G401 (cell line): ENCODE measurements at regions not wholly inside any gene's neighbourhood (a gene's known extent, or its start where the extent isn't known, plus 50 kb on each side); places are given as distances from the start of the nearest gene placed in this dataset.
A peak's percentile ranks its signal among the peaks of the same experiment; 100 is the strongest.
"Not testable (repeated sequence)": the region's sequence is repeated elsewhere in the genome, so short reads cannot be mapped to it uniquely, and the experiment has no call there.

Experiments used
- DNase-seq: peaks from one replicate; pipeline ENCODE4 v3.0.0-alpha.2; 2015; ENCODE audit warnings: low spot score
- in situ Hi-C: cut with HindIII; loops from 2 replicates; pipeline ENCODE4 v1.10.0; 2016; ENCODE audit warnings: low sequenced_read_pairs, mixed read lengths

DNA sequence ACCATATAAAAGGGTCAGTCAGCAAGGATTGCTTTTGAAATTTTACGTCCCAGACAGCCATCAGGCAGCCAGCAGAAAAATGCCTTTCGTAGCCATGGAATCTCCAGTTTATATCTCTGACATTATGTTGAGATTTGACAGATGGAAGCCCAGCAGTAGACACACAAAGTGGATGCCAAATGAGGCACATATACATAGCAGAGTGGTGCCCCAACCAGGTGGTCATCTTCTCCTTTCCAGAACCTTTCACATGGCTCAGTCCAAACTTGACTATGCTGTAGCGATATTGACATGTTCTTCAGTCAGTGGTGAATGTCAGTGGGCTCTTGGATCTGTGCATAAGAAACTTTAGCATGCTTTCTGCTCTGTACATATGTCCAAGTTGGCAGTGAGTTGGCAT is 123.3 kb upstream of the GBE1 start:
- in situ Hi-C loops = no loop called here

DNA sequence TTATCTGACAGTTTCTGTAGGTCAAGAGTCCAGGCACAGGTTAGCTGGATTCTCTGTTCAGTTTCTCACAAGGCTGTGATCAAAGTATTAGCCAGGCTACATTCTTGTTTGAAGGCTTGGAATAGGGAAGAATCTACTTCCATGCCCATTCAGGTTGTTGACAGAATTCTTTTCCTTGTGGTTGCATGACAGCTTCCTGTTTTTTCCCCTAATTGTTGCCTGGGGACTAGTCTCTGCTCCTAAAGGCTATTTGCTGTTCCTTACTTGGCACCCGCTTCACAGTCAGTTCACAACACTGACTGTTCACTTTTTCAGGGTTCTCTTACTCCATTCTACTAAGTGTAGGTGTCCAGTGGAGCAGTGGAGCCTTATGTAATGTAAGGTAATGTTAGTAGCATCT is 115.4 kb upstream of the GBE1 start:
- DNase-seq = no peak
- in situ Hi-C loops = no loop called here

More for the DNA sequence above, 123.3 kb upstream of the GBE1 start:
- peak; percentile 62 for DNase-seq

DNA sequence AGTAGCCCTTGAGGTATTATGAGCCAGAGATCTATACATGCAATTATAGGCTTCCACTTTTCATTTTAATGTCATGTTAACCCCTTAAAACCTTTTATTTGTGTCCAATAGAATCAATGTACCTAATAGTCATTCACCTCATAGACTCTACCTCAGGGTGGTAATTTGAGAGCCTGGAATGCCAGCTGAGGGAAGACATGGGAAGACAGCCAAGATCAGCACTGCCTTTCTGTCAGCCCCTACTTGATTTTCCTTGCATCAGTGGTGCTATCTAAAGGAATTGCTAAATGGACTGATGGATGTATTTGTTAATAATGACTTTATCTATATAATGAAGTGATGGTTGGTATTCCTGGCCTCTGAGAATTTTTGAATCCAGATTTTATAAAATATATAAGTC is 113.3 kb upstream of the GBE1 start:
- DNase-seq = no peak

DNA sequence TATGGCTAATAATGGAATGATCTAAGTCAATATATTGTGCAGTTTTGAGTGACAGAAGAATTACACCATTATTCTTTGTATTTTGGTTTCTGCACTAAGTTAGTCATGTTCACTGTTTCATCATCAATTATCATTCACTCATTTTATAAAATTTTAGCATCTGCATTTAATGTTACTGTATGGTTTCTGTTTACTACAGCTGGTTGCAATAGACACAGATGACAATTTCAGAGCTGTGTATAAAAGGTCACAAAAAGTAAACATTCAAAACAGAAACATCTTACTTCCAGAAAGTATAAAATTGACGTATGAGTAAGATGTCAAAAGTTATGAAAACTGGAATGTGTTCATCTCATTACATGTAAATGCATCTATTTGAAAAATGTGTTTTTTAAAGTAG is 111.1 kb upstream of the GBE1 start:
- DNase-seq = no peak
- in situ Hi-C loops = no loop called here

More for the DNA sequence above, 113.3 kb upstream of the GBE1 start:
- in situ Hi-C loops = no loop called here

DNA sequence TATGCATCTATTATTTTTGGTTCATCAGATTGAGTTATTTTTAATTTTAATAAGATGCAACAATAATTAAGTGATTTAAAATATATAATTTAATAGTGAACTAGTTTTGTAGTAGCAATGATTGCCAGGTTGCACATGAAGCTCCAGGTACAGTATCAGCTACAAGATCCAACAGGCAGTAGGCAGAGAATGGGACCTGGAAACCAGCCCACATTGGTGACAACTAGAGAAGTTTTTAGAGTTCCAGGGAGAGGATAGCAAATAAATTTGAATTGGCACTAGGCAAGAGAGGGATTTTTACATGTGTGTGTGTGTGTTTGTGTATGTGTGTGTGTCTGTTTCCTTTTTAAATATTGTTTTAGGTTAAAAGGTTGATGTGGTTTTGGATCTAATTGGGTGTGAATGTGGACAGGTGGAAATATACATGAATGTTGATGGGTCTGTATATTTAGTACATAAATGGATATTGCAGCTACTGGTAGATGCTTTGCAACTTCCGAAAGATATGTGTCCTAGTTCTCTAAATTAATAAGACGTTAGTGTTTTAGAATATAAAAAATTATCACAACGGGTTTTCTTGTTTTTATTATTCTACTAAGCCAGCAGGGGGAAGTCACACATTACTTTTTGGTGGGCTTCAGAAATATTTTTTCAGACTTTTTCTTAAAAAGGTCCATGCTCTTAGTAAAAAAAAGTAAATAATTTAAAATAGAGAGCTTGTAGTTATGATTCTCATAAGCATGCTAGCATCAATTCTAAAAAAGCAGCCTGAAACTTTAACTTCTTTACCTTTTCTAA is 110.1 kb upstream of the GBE1 start:
- in situ Hi-C loops = no loop called here
- DNase-seq = no peak

DNA sequence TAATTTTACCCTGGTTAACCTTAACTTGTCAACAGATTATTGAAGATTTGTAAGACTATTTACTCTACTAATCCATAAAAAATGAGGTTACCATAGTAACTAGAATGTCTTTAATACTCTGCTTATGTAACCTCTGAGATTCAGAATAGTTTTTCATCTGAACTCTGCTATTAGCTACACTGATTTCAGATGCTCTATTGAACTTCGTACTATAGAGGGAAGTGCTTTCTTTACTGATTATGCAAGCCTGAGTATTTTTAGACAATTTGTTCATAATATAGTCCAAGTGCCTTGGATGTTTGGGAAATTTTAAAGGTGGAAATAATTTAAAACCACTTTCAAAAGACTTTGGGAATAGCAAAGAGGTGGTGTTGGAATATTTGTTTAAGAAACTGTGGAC is 107.9 kb upstream of the GBE1 start:
- in situ Hi-C loops = no loop called here
- DNase-seq = no peak

DNA sequence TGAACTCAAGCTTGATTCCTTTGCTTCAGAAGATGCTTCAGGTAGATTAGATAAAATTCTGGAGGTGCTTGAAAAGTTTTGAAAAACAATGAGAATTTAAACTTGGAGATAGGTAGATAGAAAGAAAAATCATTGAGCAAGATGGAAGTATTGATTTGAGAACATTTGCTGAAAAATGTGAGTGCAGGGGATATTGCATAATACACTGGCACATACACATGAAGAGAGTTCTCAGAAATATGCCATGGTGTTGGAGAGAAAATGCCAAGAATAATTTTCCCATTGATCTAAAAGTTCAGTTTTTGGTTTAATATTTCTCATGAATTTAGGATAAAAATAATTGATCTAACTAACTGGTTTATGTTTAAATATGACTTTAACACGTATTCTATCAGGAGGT is 107.2 kb upstream of the GBE1 start:
- no peak for DNase-seq
- in situ Hi-C loops = no loop called here

DNA sequence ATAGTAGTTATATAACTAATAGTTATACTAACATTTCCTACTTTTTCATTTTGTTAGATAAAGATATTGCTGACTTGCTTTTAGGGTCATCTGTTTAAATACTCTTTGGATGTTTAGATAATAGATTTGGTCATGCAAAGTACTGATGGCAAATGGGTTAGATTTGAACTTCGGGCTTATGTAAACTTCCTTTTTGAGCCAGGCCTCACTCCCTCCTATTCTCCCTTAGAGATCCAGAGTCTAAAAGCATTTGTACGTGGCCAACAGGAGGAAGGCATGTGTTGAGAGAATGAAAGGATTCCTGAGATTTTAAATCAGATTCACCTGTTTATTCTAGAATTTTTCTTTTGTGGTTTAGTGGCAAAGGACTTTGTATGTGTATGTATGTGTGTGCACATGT is 106.4 kb upstream of the GBE1 start:
- in situ Hi-C loops = no loop called here
- no peak for DNase-seq

DNA sequence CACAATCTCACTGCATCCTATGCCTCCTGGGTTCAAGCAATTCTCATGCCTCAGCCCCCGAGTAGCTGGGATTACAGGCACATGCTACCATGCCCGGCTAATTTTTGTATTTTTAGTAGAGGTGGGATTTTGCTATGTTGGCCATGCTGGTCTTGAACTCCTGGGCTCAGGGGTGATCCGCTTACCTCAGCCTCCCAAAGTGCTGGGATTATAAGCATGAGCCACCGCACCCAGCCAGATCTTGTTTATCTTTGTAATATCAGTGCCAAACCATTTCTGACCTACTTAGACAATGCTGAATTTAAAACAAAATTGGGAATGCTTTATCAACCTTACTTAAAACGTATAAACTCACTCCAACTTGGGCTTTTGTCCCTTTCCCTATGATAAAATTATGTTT is 103.7 kb upstream of the GBE1 start:
- DNase-seq, in situ Hi-C loops: not testable (repeated sequence)

DNA sequence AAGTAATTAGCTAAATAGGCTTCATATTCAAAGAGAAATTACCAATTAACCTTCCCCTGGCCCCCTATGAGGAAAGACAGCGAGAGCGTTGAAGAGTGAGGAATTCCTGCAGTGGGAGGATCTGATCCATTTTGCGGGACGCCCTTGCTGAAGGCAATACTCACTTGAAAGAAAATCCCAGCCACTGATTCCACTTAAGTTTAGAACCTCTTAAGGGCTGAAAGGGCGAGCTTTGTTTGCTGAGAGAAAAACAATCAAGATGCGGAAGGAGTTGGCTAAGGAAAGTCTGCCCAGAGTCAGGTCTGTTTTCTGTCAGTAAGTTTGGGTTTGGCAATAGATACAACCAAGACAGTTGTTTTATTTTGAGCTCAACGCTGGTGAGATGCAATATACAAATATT is 102.8 kb upstream of the GBE1 start:
- DNase-seq = no peak
- in situ Hi-C loops = no loop called here

DNA sequence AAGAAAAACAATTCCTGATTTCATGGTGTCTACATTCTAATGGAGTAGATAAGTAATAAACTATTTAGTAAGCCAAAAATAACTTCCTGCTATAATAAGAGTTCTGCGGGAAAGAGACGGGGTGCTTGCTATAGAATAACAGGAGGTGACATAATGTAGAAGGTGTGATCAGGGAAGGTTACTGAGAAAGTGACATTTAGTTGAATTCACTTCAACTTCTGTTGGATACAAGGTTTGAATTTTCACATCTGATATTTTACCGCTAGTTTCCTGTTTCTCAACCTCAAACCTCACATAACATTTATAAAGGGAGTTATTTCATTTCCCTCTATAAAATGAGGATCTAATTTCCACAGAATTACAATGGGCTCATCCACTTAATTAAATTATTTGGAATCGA is 102.3 kb upstream of the GBE1 start:
- DNase-seq = no peak
- in situ Hi-C loops = no loop called here

DNA sequence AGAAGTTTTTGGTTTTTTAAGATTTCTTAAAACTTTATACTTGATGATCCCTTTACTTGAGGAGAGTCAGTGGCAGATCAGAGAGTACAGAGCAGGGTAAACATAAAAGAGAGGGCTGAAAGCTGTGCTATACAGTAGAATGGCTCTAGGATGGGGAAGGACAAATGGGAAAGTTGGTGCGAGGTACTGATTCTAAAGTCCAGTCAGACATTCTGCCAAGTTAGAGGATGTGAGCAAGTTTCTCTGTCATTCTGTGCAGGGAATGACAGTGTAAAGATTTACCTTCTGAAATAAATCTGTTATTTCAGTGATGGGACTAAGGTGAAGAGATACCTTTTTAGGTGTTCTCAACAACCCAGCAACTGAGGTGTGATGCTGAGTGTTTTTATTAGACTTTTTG is 100.1 kb upstream of the GBE1 start:
- DNase-seq = no peak
- in situ Hi-C loops = no loop called here

DNA sequence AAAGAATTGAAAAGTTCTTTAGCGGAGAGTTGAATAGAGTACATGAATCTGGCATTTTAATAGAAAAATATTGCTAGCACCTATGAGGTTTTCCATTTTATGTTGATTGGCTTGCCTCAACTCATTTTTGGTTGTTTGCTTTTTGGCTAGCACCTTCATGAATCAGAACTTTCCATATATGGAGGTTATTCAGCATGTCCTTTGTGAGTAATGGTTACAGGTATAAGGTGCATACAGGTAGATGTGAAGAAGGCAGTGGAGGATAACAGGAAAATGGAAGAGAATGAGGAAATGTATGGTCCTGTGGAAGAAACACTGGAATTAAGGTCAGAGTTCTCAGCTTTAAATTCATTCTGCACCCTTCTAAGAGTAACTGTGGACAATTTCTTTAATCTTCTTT is 98.1 kb upstream of the GBE1 start:
- in situ Hi-C loops = no loop called here
- DNase-seq = no peak

DNA sequence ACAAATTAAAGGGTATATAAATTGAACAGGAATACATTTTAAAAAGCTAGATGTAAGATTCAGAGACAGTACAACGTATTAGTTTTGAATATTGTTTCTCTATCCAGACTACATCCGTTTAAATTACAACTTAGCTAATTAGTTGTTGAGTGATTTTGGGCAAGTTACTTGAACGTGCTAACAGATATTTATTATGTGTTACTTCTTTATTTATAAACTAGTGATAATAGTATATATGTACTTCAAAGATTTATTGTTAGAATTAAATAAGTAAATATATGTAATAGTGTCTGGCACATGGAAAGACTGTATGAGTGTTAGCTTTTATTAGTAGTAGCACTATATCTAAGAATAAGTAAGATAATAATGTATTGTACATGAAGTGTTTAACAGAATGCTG is 92.0 kb upstream of the GBE1 start:
- in situ Hi-C loops = no loop called here

DNA sequence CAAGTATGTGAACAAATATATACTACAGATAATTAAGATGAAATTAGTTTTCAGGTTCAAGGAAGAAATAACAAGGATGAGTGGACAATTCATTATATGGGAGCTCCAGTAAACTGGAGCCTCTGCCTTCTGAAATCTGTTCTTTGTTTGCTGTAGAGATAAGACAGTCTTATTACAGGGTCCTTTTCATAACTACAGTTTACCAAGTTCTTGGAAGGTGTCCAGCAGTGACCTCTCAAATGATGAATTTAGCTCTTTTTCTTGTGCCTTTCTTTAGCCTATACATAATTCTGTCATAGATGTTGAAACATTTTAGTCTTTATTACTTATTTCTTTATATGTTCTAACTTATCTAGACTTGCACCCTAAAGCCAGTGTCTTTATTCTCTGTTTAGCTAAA is 89.7 kb upstream of the GBE1 start:
- in situ Hi-C loops = no loop called here
- no peak for DNase-seq

More for the DNA sequence above, 92.0 kb upstream of the GBE1 start:
- no peak for DNase-seq

DNA sequence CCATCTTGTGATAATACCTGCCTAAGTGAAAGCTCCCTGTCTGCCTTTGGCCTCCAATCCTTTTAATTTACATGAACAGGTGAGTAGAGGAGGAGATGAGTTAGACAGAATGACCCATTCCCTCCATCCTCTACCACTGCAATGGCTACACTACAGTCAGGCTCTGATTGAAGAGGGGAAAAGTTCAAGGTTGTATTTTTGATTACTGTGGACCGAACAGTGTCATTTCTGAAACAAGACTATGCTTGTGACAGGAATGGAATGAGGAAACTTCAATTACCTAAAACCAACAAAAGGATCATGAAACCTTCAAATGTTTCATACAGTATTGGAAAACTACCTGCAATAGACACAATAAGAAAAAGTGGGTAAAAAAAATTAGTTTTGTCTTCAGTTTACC is 85.5 kb upstream of the GBE1 start:
- in situ Hi-C loops = no loop called here
- no peak for DNase-seq

DNA sequence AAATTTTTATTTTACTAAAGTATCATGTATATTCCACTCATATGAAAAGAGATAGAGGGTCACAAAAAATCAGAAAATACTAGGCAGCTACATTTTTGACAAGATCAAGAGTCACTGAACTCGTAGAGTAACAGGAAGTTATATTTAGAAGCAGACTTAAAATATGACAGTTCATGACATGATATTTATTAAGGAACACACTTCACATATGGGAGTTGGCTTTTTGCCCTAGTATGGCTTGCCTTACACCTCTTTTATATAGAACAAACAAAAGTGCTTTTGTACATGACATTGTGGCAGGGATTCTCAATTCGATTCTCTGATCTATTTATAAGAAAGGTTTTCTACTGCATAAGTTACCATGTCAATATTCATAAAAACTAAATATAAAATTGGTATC is 80.1 kb upstream of the GBE1 start:
- no peak for DNase-seq
- in situ Hi-C loops = no loop called here

DNA sequence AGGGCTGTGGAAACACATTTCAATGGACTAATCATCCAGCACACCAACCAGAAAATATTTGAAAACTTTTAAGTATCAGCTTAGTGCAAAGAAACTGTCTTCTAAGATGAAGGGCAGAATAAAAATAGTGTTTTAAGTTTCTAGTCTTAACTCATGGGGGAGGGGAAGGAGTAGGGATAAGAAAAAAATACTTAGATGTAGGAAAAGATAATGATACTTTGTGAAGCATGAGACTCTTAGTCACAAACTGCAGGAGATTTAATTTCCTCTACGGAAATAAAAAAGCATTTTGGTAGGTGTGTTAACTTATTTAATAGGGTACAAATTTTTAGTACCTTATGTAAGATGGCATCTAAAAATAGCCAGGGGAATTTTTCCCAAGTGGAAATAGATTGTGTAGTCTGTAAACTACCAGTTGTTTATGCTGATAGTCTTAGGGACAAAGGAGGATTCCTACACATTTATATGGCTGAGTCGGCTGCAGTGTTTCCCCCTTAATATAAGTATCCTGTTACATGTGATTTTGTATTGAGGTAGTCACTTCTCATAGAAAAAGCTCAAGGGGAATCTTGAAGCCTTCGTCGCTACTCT is 78.2 kb upstream of the GBE1 start:
- in situ Hi-C loops = no loop called here
- no peak for DNase-seq

DNA sequence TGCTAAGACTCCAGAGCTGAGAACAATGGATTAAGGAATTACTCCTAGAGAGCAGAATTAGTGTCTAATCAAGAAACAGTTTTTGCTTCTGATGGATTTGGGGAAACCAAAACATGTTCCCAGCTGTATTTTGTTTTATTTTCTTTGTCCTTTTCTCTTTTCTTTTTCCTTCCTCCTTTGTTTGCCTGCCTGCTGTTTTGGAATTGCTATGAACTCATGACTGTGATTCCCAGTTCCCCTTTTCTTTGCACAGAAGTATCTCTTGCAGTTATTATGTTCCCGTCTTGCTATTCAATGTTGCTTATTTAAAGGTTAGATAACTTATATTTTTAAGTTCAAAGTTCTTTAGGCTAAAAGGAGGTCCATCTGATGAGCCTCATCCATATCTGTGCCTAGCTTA is 77.0 kb upstream of the GBE1 start:
- in situ Hi-C loops = no loop called here
- DNase-seq = no peak

DNA sequence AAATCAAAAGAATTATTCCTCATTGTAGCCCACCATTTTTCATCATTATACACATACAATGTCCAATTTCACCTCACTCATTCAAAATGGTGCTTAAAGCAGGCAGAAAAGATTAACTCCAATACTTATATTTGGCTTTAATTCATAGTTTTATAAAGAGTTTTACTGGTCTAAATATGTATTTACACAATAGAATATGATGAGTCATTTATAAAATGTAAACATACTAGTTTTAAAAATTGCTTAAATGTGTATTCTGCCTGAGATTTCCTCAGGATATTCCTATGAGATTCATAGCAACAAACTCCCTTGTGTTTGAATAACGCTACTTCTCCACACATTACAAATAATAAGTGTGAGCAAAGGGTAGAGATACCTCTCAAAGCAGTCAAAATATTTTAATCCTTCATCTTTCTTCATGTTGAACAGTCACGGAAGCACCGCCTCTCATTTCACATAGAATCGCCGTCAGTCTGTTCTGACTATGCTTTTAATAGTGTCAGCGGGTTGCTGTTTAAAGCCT is 75.7 kb upstream of the GBE1 start:
- in situ Hi-C loops = no loop called here
- no peak for DNase-seq

DNA sequence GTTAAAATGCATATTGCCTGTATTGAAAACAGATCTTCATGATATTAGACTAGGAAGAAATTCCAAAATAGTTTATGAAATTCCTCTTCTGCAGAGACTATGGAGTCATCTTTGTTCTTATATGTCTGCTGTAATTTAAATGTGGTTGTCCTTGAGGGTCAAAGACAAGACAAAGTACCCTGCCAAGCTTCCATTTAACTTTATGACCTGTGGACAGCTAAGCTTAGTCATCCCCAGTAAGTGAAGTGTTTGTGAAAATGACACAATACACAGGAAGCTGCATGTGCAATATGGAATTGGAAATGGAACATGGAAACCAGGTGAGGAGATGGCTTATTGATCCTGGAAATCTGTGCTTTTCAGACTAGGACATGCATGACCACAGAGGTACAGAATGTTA is 68.5 kb upstream of the GBE1 start:
- DNase-seq = no peak
- in situ Hi-C loops = no loop called here
